C4-2B (cell line): ENCODE measurements at regions not wholly inside any gene's neighbourhood (a gene's known extent, or its start where the extent isn't known, plus 50 kb on each side); places are given as distances from the start of the nearest gene placed in this dataset.

Experiments
- ZFX ChIP-seq: fragments of 450-650 bp; IDR thresholded peaks from 2 replicates; pipeline ENCODE4 v1.6.1; 2017
- TF ChIP-seq, protein P1 (sequence below): fragments of 450-650 bp; conservative IDR thresholded peaks from 2 replicates; pipeline ENCODE4 v1.5.1; 2017; ENCODE audit warnings: mild to moderate bottlenecking

DNA sequence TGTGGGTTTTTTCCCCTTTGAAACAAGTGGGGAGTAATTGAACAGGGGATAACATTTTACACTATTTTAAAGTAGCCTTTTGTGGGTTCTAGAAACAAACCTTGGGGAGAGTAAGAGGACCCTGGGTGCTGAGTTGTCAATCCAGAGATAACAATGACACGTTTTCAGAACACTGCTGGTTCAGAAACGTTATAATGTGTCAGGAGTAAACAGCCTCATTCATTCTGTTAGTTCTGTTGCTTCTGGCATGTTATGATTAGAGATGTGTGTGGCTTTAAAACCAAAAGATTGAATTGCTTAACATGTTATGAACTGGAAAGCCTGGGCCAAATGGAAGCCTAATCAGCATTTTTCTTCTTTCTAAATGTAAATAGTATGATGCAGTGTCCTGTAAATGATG lies 680.5 kb upstream of the NOVA1 start:
- TF ChIP-seq, protein P1, sequence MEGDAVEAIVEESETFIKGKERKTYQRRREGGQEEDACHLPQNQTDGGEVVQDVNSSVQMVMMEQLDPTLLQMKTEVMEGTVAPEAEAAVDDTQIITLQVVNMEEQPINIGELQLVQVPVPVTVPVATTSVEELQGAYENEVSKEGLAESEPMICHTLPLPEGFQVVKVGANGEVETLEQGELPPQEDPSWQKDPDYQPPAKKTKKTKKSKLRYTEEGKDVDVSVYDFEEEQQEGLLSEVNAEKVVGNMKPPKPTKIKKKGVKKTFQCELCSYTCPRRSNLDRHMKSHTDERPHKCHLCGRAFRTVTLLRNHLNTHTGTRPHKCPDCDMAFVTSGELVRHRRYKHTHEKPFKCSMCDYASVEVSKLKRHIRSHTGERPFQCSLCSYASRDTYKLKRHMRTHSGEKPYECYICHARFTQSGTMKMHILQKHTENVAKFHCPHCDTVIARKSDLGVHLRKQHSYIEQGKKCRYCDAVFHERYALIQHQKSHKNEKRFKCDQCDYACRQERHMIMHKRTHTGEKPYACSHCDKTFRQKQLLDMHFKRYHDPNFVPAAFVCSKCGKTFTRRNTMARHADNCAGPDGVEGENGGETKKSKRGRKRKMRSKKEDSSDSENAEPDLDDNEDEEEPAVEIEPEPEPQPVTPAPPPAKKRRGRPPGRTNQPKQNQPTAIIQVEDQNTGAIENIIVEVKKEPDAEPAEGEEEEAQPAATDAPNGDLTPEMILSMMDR, result no peak
- no peak for TF ChIP-seq ZFX
